Endothelial cell of hepatic sinusoid (primary cell): ENCODE measurements at regions not wholly inside any gene's neighbourhood (a gene's known extent, or its start where the extent isn't known, plus 50 kb on each side); places are given as distances from the start of the nearest gene placed in this dataset.

ENCODE experiments used
- in situ Hi-C: cut with HindIII; loops from 2 replicates; pipeline ENCODE4 v1.10.0; 2017; ENCODE audit warnings: low sequenced_read_pairs

GRCh38 chr18:73966954-73967353 lies 180.7 kb downstream of the FBXO15 start:
- in situ Hi-C loops: no loop called here

GRCh38 chr18:73962256-73962655 lies 185.4 kb downstream of the FBXO15 start:
- in situ Hi-C loops: no loop called here

GRCh38 chr18:73961804-73962203 lies 185.8 kb downstream of the FBXO15 start:
- in situ Hi-C loops: no loop called here

GRCh38 chr18:73959352-73959751 lies 188.3 kb downstream of the FBXO15 start:
- in situ Hi-C loops: no loop called here

- in situ Hi-C loops: no loop called here
These were observed 193.4 kb downstream of the FBXO15 start for GRCh38 chr18:73954268-73954667.

- in situ Hi-C loops: no loop called here
These were observed 195.2 kb downstream of the FBXO15 start for GRCh38 chr18:73952296-73952946.

- in situ Hi-C loops: no loop called here
These were observed 197.4 kb downstream of the FBXO15 start for GRCh38 chr18:73950116-73950700.

- in situ Hi-C loops: no loop called here
These were observed 199.1 kb downstream of the FBXO15 start for GRCh38 chr18:73948497-73948896.

GRCh38 chr18:73948084-73948483 lies 199.6 kb downstream of the FBXO15 start:
- in situ Hi-C loops: no loop called here

GRCh38 chr18:73947180-73947921 lies 200.3 kb downstream of the FBXO15 start:
- in situ Hi-C loops: no loop called here

GRCh38 chr18:73945130-73945792 lies 202.4 kb downstream of the FBXO15 start:
- in situ Hi-C loops: no loop called here

GRCh38 chr18:73944715-73945114 lies 202.9 kb downstream of the FBXO15 start:
- in situ Hi-C loops: no loop called here

- in situ Hi-C loops: no loop called here
These were observed 203.9 kb downstream of the FBXO15 start for GRCh38 chr18:73943763-73944162.

- in situ Hi-C loops: no loop called here
These were observed 204.7 kb downstream of the FBXO15 start for GRCh38 chr18:73942956-73943355.

GRCh38 chr18:73942081-73942625 lies 205.5 kb downstream of the FBXO15 start:
- in situ Hi-C loops: no loop called here

GRCh38 chr18:73940721-73941120 lies 206.9 kb downstream of the FBXO15 start:
- in situ Hi-C loops: no loop called here

- in situ Hi-C loops: no loop called here
These were observed 208.2 kb downstream of the FBXO15 start for GRCh38 chr18:73939391-73939790.

GRCh38 chr18:73933685-73934084 lies 213.9 kb downstream of the FBXO15 start:
- in situ Hi-C loops: no loop called here

GRCh38 chr18:73932976-73933375 lies 214.7 kb downstream of the FBXO15 start:
- in situ Hi-C loops: no loop called here

- in situ Hi-C loops: no loop called here
These were observed 220.1 kb downstream of the FBXO15 start for GRCh38 chr18:73927496-73927895.

GRCh38 chr18:73924836-73925235 lies 222.8 kb downstream of the FBXO15 start:
- in situ Hi-C loops: no loop called here
